ENCODE measurements at regions not wholly inside any gene's neighbourhood (a gene's known extent, or its start where the extent isn't known, plus 50 kb on each side); places are given as distances from the start of the nearest gene placed in this dataset.

GRCh38 chr13:40024967-40025714 lies 369.7 kb downstream of the COG6 start:
- no peaks in the 10 kb centered on the region for H3K36me3 ChIP-seq (ENCODE audit: control insufficient read depth in 2 of 2, insufficient read depth in 1 of 2, low read length in 2 of 2)
- no peak overlapping the region for H3K27ac ChIP-seq (ENCODE audit: extremely low read depth, low read depth, low read length)
- no peak overlapping the region for H3K4me3 ChIP-seq (ENCODE audit: low read depth, low read length)
- ChIA-PET CTCF (no interaction called here), POLR2A (no interaction called here)
- H3K9me3 ChIP-seq (ENCODE audit: control insufficient read depth, insufficient read depth, low read depth, low read length): no peaks in the 10 kb centered on the region
- no peak for TF ChIP-seq ZNF692 (tag by site-specific recombination; IDR thresholded peaks at IDR 0.05)
- no peak for TF ChIP-seq ZNF112 (tag by site-specific recombination; IDR thresholded peaks at IDR 0.05)
- TF ChIP-seq AEBP2 (tag by site-specific recombination; IDR thresholded peaks at IDR 0.05; ENCODE audit: borderline replicate concordance): no peak
- TF ChIP-seq INSM2 (tag by site-specific recombination; IDR thresholded peaks at IDR 0.05): no peak
- TF ChIP-seq ZEB2 (tag by site-specific recombination; IDR thresholded peaks at IDR 0.05): no peak
- no peak for TF ChIP-seq ZBTB21 (tag by site-specific recombination; IDR thresholded peaks at IDR 0.05)
- TF ChIP-seq ZNF350 (tag by site-specific recombination; IDR thresholded peaks at IDR 0.05): no peak
- TF ChIP-seq ZNF580 (tag by site-specific recombination; IDR thresholded peaks at IDR 0.05): no peak
- TF ChIP-seq ZBTB10 (tag by site-specific recombination; IDR thresholded peaks at IDR 0.05): no peak
- no peaks in the 10 kb centered on the region for H3K4me1 ChIP-seq (ENCODE audit: control insufficient read depth, insufficient read depth, low read length)

DNA sequence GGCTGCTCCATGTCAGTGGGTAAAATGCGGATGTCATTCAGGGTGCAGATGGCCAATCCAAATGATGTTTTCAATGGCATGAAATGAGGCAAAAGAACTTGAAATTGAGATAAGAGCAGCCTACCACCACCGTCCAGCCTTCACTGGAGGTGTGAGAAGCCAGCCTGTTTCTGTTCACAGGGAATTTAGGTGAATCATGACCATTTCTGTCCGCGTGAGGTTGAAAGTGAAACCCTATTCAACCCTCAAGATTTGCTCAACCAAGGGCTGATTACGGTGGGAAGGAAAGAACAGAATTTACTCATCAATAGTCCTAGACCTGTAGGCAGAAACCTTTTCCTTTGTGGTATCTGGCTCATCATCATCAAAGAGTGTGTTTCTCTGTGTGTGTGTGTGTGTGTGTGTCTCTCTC lies 370.7 kb downstream of the COG6 start:
- Histone ChIP-seq H3K4me1 (ENCODE audit: control insufficient read depth, insufficient read depth, low read length) (no peaks in the 10 kb centered on the region), H3K9me3 (ENCODE audit: control insufficient read depth, insufficient read depth, low read depth, low read length) (no peaks in the 10 kb centered on the region), H3K4me3 (ENCODE audit: low read depth, low read length) (no peak overlapping the region), H3K36me3 (ENCODE audit: control insufficient read depth in 2 of 2, insufficient read depth in 1 of 2, low read length in 2 of 2) (no peaks in the 10 kb centered on the region), H3K27ac (ENCODE audit: extremely low read depth, low read depth, low read length) (no peak overlapping the region)
- ChIA-PET CTCF (no interaction called here), POLR2A (no interaction called here)
- TF ChIP-seq, protein P1, sequence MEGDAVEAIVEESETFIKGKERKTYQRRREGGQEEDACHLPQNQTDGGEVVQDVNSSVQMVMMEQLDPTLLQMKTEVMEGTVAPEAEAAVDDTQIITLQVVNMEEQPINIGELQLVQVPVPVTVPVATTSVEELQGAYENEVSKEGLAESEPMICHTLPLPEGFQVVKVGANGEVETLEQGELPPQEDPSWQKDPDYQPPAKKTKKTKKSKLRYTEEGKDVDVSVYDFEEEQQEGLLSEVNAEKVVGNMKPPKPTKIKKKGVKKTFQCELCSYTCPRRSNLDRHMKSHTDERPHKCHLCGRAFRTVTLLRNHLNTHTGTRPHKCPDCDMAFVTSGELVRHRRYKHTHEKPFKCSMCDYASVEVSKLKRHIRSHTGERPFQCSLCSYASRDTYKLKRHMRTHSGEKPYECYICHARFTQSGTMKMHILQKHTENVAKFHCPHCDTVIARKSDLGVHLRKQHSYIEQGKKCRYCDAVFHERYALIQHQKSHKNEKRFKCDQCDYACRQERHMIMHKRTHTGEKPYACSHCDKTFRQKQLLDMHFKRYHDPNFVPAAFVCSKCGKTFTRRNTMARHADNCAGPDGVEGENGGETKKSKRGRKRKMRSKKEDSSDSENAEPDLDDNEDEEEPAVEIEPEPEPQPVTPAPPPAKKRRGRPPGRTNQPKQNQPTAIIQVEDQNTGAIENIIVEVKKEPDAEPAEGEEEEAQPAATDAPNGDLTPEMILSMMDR (tag by site-specific recombination; IDR thresholded peaks at IDR 0.05): no peak
- TF ChIP-seq, protein P2, sequence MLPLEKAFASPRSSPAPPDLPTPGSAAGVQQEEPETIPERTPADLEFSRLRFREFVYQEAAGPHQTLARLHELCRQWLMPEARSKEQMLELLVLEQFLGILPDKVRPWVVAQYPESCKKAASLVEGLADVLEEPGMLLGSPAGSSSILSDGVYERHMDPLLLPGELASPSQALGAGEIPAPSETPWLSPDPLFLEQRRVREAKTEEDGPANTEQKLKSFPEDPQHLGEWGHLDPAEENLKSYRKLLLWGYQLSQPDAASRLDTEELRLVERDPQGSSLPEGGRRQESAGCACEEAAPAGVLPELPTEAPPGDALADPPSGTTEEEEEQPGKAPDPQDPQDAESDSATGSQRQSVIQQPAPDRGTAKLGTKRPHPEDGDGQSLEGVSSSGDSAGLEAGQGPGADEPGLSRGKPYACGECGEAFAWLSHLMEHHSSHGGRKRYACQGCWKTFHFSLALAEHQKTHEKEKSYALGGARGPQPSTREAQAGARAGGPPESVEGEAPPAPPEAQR (tag by site-specific recombination; IDR thresholded peaks at IDR 0.05): no peak
- TF ChIP-seq ZNF280C (tag by site-specific recombination; IDR thresholded peaks at IDR 0.05) (no peak), OVOL3 (tag by site-specific recombination; IDR thresholded peaks at IDR 0.05) (no peak), KLF9 (tag by site-specific recombination; IDR thresholded peaks at IDR 0.05; ENCODE audit: low read depth) (no peak), ZBTB7A (tag by site-specific recombination; IDR thresholded peaks at IDR 0.05; ENCODE audit: low read depth) (no peak), ZNF302 (tag by site-specific recombination; IDR thresholded peaks at IDR 0.05; ENCODE audit: low read depth) (no peak), ZNF169 (tag by site-specific recombination; IDR thresholded peaks at IDR 0.05) (no peak), ZNF214 (tag by site-specific recombination; IDR thresholded peaks at IDR 0.05; ENCODE audit: borderline replicate concordance) (no peak), ZNF16 (tag by site-specific recombination; IDR thresholded peaks at IDR 0.05; ENCODE audit: low read depth) (no peak)
